ENCODE measurements at regions not wholly inside any gene's neighbourhood (a gene's known extent, or its start where the extent isn't known, plus 50 kb on each side); places are given as distances from the start of the nearest gene placed in this dataset.
"Not testable (repeated sequence)": the region's sequence is repeated elsewhere in the genome, so short reads cannot be mapped to it uniquely, and the experiment has no call there.

DNA sequence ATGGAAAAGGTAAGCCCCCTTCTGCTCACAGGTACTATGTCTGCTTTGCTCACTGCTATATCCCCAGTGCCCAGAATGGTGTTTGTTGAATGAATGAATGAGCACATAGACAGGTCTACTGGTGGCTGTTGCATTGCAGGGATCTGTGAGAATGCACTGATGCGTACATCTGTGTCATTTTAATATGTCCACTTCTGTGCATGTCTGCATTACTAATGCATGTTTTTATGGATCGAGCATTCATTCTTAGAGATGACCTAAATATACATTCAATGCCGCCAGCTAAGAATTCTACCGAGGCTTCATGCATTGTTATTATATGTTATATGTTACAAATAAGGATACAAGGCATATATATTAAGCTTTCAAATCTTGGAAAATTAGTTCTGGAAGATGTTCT, 73.8 kb downstream of the SPRING1 start:
- no peaks in the 10 kb centered on the region for H3K36me3 Mint-ChIP-seq (ENCODE audit: insufficient read depth)
- peaks cover 22 to 62% of the 10 kb centered on the region in 2 donors for H3K27me3 Mint-ChIP-seq
- no peak overlapping the region for H3K27ac Mint-ChIP-seq
- H3K4me1 Mint-ChIP-seq (ENCODE audit: low read depth in 2 of 2) = peaks cover 0 to 2% of the 10 kb centered on the region in 2 donors
- no peaks in the 10 kb centered on the region for H3K9me3 Mint-ChIP-seq
- no peak for ATAC-seq (replicated peaks)
- no peak for DNase-seq
- no peak overlapping the region for H3K4me3 Mint-ChIP-seq

DNA sequence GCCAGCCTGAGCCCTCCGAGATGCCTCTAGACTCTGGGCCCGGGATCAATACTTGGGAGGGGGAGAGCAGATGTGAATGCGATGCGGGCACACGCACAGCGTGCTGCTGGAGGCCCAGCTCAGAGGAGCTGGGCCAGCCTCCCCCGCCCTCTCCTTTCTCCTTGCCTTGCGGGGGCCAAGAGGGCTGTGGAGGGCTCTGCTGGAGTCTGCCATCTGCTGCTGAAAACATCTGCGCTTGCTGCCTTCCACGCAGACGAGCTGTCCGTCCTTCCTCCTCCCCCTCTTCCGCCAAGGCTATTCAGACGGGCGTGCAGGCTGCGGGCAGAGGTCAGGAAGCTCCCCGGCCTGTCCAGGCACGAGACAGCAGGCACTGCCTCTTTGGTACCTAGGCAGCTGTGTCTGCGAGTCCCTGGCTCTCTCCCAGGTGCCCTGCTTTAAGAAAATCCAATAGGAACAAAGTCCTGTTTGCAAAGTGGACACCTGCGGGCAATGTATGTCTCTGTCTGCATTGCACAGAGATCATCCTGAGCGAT, 75.2 kb downstream of the SPRING1 start:
- no peak overlapping the region for H3K4me3 Mint-ChIP-seq
- no peaks in the 10 kb centered on the region for H3K36me3 Mint-ChIP-seq (ENCODE audit: insufficient read depth)
- H3K27me3 Mint-ChIP-seq = peaks cover 32 to 77% of the 10 kb centered on the region in 2 donors
- no peak for ATAC-seq (replicated peaks)
- H3K9me3 Mint-ChIP-seq = no peaks in the 10 kb centered on the region
- peaks cover 0 to 2% of the 10 kb centered on the region in 2 donors for H3K4me1 Mint-ChIP-seq (ENCODE audit: low read depth in 2 of 2)
- H3K27ac Mint-ChIP-seq = no peak overlapping the region
- DNase-seq = no peak

DNA sequence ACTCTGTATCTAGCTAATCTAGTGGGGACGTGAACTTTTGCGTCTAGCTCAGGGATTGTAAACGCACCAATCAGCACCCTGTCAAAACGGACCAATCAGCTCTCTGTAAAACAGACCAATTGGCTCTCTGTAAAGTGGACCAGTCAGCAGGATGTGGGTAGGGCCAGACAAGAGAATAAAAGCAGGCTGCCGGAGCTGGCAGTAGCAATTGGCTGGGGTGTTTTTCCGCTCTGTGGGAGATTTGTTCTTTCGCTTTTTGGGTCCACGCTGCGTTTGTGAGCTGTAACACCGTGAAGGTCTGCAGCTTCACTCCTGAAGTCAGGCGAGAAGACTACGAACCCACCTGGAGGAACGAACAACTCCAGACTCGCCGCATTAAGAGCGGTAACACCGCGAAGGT, 76.5 kb downstream of the SPRING1 start:
- Mint-ChIP-seq H3K4me1 (ENCODE audit: low read depth in 2 of 2) (peaks cover 0 to 2% of the 10 kb centered on the region in 2 donors), H3K4me3 (no peak overlapping the region), H3K27ac (no peak overlapping the region), H3K36me3 (ENCODE audit: insufficient read depth) (no peaks in the 10 kb centered on the region), H3K27me3 (peaks cover 32 to 88% of the 10 kb centered on the region in 2 donors), H3K9me3 (no peaks in the 10 kb centered on the region)
- ATAC-seq (replicated peaks) (no peak), DNase-seq (no peak)

DNA sequence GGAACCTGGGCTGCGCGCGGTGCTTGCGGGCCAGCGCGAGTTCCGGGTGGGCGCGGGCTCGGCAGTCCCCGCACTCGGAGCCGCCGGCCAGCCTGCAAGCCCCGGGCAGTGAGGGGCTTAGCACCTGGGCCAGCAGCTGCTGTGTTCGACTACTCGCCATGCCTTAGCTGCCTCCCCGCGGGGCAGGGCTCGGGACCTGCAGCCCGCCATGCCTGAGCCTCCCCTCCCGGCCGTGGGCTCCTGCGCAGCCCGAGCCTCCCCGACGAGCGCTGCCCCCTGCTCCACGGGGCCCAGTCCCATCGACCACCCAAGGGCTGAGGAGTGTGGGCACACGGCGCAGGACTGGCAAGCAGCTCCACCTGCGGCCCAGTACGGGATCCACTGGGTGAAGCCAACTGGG, 77.1 kb downstream of the SPRING1 start:
- not testable (repeated sequence) for ATAC-seq (replicated peaks); H3K27ac Mint-ChIP-seq; H3K36me3 Mint-ChIP-seq (ENCODE audit: insufficient read depth); H3K4me1 Mint-ChIP-seq (ENCODE audit: low read depth in 2 of 2); DNase-seq; H3K4me3 Mint-ChIP-seq; H3K9me3 Mint-ChIP-seq
- peaks cover 28 to 86% of the 10 kb centered on the region in 2 donors for H3K27me3 Mint-ChIP-seq

DNA sequence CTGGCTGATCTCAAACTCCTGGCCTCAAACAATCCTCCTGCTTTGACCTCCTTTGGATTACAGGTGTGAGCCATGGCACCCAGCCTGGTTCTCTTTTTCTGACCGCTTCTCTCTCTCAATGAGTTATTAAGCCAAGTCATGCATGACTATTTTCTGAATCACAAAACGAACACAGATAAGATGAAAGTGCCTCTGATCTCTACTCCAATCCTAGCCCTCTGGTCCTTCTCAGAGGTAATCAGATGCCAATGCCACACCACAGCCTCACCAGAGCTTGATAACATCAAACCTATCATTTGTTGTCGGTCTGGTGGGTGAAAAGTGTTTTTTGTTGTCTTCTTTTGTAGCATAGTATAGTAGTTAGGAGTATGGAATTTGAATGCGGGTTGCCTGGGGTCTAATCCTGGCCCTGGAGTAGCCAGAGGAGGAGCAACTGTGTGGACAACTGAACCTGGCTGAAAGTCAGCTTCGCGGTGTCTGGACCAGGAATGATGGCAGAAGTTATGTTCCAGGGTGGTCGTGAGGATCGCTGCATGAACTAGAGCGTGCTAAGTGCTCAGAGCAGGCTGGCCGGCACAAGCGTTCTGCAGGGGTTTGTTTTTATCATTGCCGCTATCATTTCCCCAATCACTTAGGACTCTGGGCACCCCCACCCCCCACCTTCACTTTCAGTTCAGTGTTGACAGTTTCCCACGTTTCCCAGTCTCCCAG, 77.9 kb downstream of the SPRING1 start:
- no peaks in the 10 kb centered on the region for H3K9me3 Mint-ChIP-seq
- ATAC-seq (replicated peaks) = no peak

DNA sequence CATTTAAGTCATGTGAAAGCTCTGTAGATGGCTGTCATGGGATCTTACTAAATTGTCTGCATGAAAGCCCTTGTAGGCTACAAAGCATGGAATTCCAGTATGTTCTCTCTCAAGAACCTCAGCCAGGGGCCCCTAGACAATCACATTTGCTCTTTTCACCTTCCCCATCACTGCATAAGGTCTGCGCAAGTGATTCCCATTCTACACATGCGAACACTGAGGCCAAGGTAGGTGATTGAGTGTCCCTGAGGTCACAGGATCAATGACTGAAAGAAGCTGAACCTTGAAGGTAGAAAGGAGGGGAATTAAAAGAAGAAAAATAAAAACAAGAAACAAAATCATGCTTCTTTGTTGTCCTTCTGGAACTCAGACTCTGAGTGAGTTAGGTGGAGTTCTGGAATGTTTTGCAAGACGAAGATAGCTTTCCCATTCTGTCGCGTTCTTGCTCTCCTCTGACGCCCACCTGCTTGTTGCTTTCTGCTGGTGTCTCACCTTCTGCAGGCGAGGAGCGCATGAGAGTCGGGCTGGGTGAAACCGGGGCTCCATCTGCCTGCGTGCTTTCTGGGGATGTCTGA, 79.9 kb downstream of the SPRING1 start:
- Mint-ChIP-seq H3K36me3 (ENCODE audit: insufficient read depth) (no peaks in the 10 kb centered on the region), H3K27me3 (peaks cover 34 to 73% of the 10 kb centered on the region in 2 donors), H3K4me3 (no peak overlapping the region), H3K27ac (no peak overlapping the region), H3K9me3 (no peaks in the 10 kb centered on the region), H3K4me1 (ENCODE audit: low read depth in 2 of 2) (peaks cover 0 to 2% of the 10 kb centered on the region in 2 donors)
- ATAC-seq (replicated peaks) (no peak), DNase-seq (no peak)

More for the DNA sequence above, 77.9 kb downstream of the SPRING1 start:
- DNase-seq = no peak
- H3K27me3 Mint-ChIP-seq = peaks cover 22 to 78% of the 10 kb centered on the region in 2 donors
- peaks cover 0 to 2% of the 10 kb centered on the region in 2 donors for H3K4me1 Mint-ChIP-seq (ENCODE audit: low read depth in 2 of 2)
- no peak overlapping the region for H3K4me3 Mint-ChIP-seq
- H3K27ac Mint-ChIP-seq = no peak overlapping the region
- no peaks in the 10 kb centered on the region for H3K36me3 Mint-ChIP-seq (ENCODE audit: insufficient read depth)

DNA sequence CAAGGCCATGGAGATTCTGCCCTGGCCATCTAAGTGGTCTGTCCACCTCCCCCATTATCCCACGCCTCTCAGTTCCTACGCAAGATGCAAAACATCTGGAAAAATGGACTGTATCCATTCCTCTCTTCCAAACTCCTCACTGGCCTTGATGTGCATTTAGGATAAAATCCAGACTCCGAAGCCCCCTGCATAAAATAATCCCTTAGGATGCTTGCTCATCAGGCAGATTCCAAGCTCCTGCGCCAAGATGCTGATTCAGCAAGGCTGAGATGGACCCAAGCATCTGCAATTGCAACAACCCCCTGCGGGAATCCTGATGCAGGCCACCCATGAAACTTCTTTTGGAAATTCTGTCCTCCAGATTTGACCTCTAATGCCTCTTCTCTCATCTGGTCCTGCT, 81.6 kb downstream of the SPRING1 start:
- Mint-ChIP-seq H3K4me3 (no peak overlapping the region), H3K4me1 (ENCODE audit: low read depth in 2 of 2) (no peaks in the 10 kb centered on the region), H3K27ac (no peak overlapping the region), H3K36me3 (ENCODE audit: insufficient read depth) (no peaks in the 10 kb centered on the region), H3K27me3 (peaks cover 42 to 64% of the 10 kb centered on the region in 2 donors), H3K9me3 (no peaks in the 10 kb centered on the region)
- ATAC-seq (replicated peaks) = no peak
- no peak for DNase-seq

DNA sequence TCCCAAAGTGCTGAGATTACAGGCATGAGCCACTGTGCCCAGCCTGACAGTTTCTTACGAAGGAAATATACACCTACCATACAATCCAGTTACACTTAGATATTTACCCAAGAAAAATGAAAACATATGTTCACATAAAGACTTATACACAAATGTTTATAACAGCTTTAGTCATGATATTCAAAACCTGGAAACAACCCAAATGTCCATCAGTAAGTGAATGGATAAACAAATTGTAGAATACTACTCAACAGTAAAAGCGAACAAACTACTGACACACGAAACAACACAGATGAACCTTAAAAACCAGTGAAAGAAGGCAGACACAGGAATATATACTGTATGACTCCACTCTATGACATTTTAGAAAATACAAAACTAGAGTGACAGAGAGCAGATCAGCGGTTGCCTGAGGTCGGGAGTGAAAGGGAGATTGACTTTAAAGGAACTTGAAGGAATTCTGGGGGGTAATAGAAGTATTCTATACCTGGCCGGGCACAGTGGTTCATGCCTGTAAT, 83.6 kb downstream of the SPRING1 start:
- no peak overlapping the region for H3K4me3 Mint-ChIP-seq
- no peaks in the 10 kb centered on the region for H3K9me3 Mint-ChIP-seq
- H3K27me3 Mint-ChIP-seq = peaks cover 51 to 73% of the 10 kb centered on the region in 2 donors
- ATAC-seq (replicated peaks) (no peak), DNase-seq (no peak)
- H3K27ac Mint-ChIP-seq = no peak overlapping the region
- H3K4me1 Mint-ChIP-seq (ENCODE audit: low read depth in 2 of 2) = no peaks in the 10 kb centered on the region
- H3K36me3 Mint-ChIP-seq (ENCODE audit: insufficient read depth) = no peaks in the 10 kb centered on the region

DNA sequence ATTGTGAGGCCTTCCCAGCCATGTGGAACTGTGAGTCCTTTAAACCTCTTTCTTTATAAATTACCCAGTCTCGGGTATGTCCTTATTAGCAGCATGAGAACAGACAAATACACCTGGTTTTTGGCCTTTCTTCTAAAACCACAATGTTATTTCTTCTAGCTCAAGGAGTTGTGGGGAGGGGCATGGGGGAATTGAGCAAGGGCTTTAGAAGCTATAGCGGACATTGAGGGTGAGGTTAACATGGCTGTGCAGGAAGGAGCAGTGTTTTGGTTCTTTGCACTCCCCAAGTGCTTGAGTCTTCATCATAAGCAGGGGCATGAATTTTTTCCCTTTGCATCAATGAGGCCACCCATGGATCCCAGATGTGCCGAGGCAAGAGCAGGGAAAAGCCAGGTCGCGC, 86.8 kb downstream of the SPRING1 start:
- H3K27ac Mint-ChIP-seq = no peak overlapping the region
- H3K9me3 Mint-ChIP-seq = no peaks in the 10 kb centered on the region
- H3K27me3 Mint-ChIP-seq = peaks cover 62 to 74% of the 10 kb centered on the region in 2 donors
- H3K36me3 Mint-ChIP-seq (ENCODE audit: insufficient read depth) = no peaks in the 10 kb centered on the region
- no peak overlapping the region for H3K4me3 Mint-ChIP-seq
- ATAC-seq (replicated peaks) (no peak), DNase-seq (no peak)
- peaks cover 0 to 2% of the 10 kb centered on the region in 2 donors for H3K4me1 Mint-ChIP-seq (ENCODE audit: low read depth in 2 of 2)

DNA sequence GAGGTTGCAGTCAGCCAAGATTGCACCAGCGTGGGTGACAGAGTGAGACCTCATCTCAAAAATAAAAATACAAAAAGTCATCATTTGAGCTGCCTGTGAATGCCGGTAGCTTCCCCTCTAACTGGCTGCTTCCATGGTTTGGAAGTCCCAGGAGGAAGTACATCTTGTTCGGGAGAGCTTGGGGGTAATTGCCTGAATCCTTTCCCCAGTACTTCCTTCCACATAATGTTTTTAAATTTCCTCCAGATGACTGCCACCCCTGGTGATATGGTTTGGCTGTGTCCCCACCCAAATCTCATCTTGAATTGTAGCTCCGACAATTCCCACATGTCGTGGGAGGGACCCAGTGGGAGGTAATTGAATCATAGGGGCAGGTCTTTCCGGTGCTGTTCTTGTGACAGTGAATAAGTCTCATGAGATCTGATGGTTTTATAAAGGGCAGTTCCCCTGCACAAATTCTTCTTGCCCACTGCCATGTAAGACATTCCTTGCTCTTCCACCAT, 87.2 kb downstream of the SPRING1 start:
- H3K4me1 Mint-ChIP-seq (ENCODE audit: low read depth in 2 of 2) = peaks cover 0 to 2% of the 10 kb centered on the region in 2 donors
- no peaks in the 10 kb centered on the region for H3K36me3 Mint-ChIP-seq (ENCODE audit: insufficient read depth)

DNA sequence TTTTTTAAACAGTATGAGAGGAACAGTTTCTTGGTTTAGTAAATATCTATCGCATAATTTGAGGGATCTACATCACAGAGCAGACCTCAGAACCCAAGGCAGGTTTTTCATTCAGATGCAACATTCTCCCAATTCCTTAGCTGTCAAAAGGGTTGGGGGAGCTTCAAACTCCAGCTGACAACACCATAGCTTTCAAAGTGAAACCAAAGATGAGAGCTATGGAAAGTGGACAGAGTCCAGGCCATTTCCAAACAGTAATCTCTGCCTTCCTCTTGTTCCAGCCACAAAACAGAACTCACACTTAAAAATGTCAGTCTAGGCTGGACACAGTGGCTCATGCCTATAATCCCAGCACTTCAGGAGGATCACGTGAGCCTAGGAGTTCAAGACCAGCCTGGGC, 87.8 kb downstream of the SPRING1 start:
- DNase-seq (no peak), ATAC-seq (replicated peaks) (no peak)
- peaks cover 0 to 1% of the 10 kb centered on the region in 2 donors for H3K9me3 Mint-ChIP-seq
- H3K4me1 Mint-ChIP-seq (ENCODE audit: low read depth in 2 of 2) = peaks cover 0 to 2% of the 10 kb centered on the region in 2 donors
- H3K27ac Mint-ChIP-seq = no peak overlapping the region
- no peak overlapping the region for H3K4me3 Mint-ChIP-seq
- no peaks in the 10 kb centered on the region for H3K36me3 Mint-ChIP-seq (ENCODE audit: insufficient read depth)
- H3K27me3 Mint-ChIP-seq = peaks cover 66 to 79% of the 10 kb centered on the region in 2 donors

More for the DNA sequence above, 87.2 kb downstream of the SPRING1 start:
- H3K9me3 Mint-ChIP-seq = no peaks in the 10 kb centered on the region
- ATAC-seq (replicated peaks) (no peak), DNase-seq (no peak)
- H3K4me3 Mint-ChIP-seq = no peak overlapping the region
- H3K27me3 Mint-ChIP-seq = peaks cover 66 to 77% of the 10 kb centered on the region in 2 donors
- H3K27ac Mint-ChIP-seq = no peak overlapping the region

DNA sequence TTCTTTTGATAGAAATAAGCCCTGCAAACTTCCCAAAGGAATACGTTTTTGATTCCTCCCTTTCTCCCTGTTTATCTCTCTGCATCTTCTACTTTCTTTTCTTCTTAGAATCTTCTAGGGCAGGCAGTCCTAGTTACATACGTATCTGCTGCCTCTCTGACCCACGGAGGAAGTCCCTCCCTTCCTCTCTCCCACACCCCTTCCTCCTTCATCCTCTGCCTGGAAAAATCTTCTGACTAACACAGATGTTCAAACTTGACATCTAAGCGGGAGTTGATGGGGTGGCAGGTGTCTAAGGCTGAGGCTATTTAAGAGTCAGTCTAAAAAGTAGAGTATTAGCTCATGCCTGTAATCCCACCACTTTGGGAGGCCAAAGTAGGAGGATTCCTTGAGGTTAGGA, 88.6 kb downstream of the MAP1LC3B2 start:
- Mint-ChIP-seq H3K9me3 (peaks cover 0 to 5% of the 10 kb centered on the region in 2 donors), H3K27me3 (peaks cover 53 to 64% of the 10 kb centered on the region in 2 donors), H3K4me3 (no peak overlapping the region), H3K36me3 (ENCODE audit: insufficient read depth) (no peaks in the 10 kb centered on the region), H3K4me1 (ENCODE audit: low read depth in 2 of 2) (peaks cover 0 to 2% of the 10 kb centered on the region in 2 donors), H3K27ac (no peak overlapping the region)
- no peak for DNase-seq
- ATAC-seq (replicated peaks) = no peak

DNA sequence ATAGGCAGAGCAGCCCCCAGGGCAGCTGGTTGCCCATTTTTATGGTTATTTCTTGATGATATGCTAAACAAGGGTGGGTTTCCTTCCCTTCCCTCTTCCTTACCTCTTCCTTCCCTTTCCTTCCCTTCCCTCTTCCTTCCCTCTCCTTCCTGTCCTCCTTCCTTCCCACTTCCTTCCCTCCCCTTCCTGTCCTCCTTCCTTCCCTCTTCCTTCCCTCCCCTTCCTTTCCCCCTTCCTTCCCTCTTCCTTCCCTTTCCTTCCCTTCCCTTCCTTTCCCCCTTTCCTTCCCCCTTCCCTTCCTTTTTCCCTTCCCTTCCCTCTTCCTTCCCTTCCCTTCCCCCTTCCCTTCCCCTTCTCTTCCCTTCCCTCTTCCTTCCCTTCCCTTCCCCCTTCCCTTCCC, 87.7 kb downstream of the MAP1LC3B2 start:
- Mint-ChIP-seq H3K4me3 (no peak overlapping the region), H3K27me3 (peaks cover 49 to 61% of the 10 kb centered on the region in 2 donors), H3K36me3 (ENCODE audit: insufficient read depth) (no peaks in the 10 kb centered on the region), H3K4me1 (ENCODE audit: low read depth in 2 of 2) (peaks cover 0 to 2% of the 10 kb centered on the region in 2 donors), H3K27ac (no peak overlapping the region), H3K9me3 (peaks cover 0 to 5% of the 10 kb centered on the region in 2 donors)
- no peak for ATAC-seq (replicated peaks)
- no peak for DNase-seq
